KMS-11 (cell line): ENCODE measurements at regions not wholly inside any gene's neighbourhood (a gene's known extent, or its start where the extent isn't known, plus 50 kb on each side); places are given as distances from the start of the nearest gene placed in this dataset.

Source experiments
- H2AFZ ChIP-seq: fragments of 200-600 bp; sonication (generic); 2 replicates; pipeline ENCODE4 v1.6.1; 2016; ENCODE audit warnings: antibody characterized with exemption, mixed run types, low read depth
- H3K27ac ChIP-seq: fragments of 200-600 bp; sonication (generic); 2 replicates; pipeline ENCODE4 v1.6.1; 2016; ENCODE audit warnings: mild to moderate bottlenecking, mixed run types
- H3K27me3 ChIP-seq: fragments of 200-600 bp; sonication (generic); 2 replicates; pipeline ENCODE4 v1.6.1; 2017; ENCODE audit warnings: mild to moderate bottlenecking, low read depth, mixed run types, moderate library complexity; ENCODE audit not compliant: insufficient read depth
- H3K36me3 ChIP-seq: fragments of 200-600 bp; sonication (generic); 2 replicates; pipeline ENCODE4 v1.6.1; 2017; ENCODE audit warnings: mild to moderate bottlenecking, mixed run types; ENCODE audit not compliant: insufficient read depth
- H3K4me1 ChIP-seq: fragments of 200-600 bp; sonication (generic); 2 replicates; pipeline ENCODE4 v1.6.1; 2016; ENCODE audit warnings: mild to moderate bottlenecking, low read depth, mixed run types; ENCODE audit not compliant: poor library complexity, severe bottlenecking
- H3K4me2 ChIP-seq: fragments of 200-600 bp; sonication (generic); 2 replicates; pipeline ENCODE4 v1.7.0; 2016; ENCODE audit warnings: mild to moderate bottlenecking, mixed run types
- H3K4me3 ChIP-seq: fragments of 200-600 bp; sonication (generic); IDR thresholded peaks from 2 replicates; pipeline ENCODE4 v1.6.1; 2017; ENCODE audit warnings: low read depth, low read length, mixed read lengths; ENCODE audit not compliant: insufficient read depth
- H3K79me2 ChIP-seq: fragments of 200-600 bp; sonication (generic); 2 replicates; pipeline ENCODE4 v1.6.1; 2016; ENCODE audit warnings: low read depth, mixed run types; ENCODE audit not compliant: insufficient read depth
- H3K9ac ChIP-seq: fragments of 200-600 bp; sonication (generic); 2 replicates; pipeline ENCODE4 v1.6.1; 2016; ENCODE audit warnings: mild to moderate bottlenecking, mixed run types
- H4K20me1 ChIP-seq: fragments of 200-600 bp; sonication (generic); 2 replicates; pipeline ENCODE4 v1.6.1; 2016; ENCODE audit warnings: mild to moderate bottlenecking, mixed run types; ENCODE audit not compliant: insufficient read depth
- CTCF ChIP-seq: fragments of 200-600 bp; sonication (generic); conservative IDR thresholded peaks from 2 replicates; pipeline ENCODE4 v1.6.1; 2017; ENCODE audit warnings: low read depth, mild to moderate bottlenecking, antibody characterized with exemption, low read length, moderate library complexity, mixed read lengths

GRCh38 chr1:181160322-181160721, 71.8 kb downstream of the IER5 start:
- Histone ChIP-seq H2AFZ (no peak overlapping the region), H3K27ac (no peak overlapping the region), H3K27me3 (peaks cover 38% of the 10 kb centered on the region), H3K9ac (no peak overlapping the region), H3K4me2 (peak overlapping the region; percentile 47; the same call in 1 of the 2 replicates), H3K79me2 (no peaks in the 10 kb centered on the region), H3K36me3 (no peaks in the 10 kb centered on the region), H3K4me3 (no peak overlapping the region), H4K20me1 (no peaks in the 10 kb centered on the region), H3K4me1 (peaks cover 33% of the 10 kb centered on the region)
- no peak for TF ChIP-seq CTCF

DNA sequence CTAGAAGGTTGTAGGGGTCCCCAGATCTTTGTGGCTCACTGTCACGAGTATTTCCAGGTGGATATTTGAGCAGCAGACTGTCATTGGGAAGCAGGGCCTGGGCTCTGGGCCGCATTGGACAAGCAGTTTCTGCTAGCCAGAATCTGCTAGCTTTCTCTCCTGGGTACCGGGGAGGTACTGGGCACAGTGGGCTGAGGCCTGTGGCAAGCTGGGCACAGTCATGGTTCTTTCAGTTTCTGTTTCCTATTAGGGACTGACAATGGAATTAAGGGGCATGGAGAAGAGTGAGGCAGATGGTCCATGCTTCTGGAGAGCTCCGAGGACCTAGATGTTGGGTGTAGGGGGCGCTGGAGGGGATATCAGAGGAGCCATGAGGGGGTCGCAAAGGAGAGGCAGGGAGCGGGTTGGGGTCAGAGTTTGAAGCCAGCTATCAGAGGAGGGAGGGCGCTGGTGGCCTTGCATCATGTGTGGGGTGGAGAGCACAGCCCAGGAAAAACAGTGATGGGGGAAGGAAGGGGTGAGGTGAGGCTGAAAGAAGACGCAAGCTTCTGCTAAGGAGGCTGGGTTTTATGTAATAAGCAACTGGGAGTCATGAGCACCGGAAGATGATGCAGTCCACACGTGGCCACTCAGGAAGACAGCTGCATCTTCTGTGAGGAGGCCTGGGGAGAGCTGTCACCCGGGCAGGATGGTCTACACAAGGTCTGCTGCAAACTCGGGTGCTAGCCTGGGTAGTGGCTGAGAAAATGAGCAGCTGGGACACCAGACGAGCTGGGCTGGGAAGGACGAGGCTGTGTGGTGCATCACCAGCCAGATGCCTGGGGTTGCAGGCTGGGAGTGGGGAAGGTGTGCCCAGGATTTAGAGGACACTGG, 72.7 kb downstream of the IER5 start:
- Histone ChIP-seq H3K4me3 (no peak overlapping the region), H2AFZ (no peak overlapping the region), H3K4me2 (no peak overlapping the region), H3K27ac (no peak overlapping the region), H4K20me1 (no peaks in the 10 kb centered on the region), H3K36me3 (no peaks in the 10 kb centered on the region), H3K79me2 (no peaks in the 10 kb centered on the region), H3K9ac (no peak overlapping the region), H3K4me1 (peaks cover 32% of the 10 kb centered on the region), H3K27me3 (peaks cover 28% of the 10 kb centered on the region)
- no peak for TF ChIP-seq CTCF

GRCh38 chr1:181163662-181164061, 75.2 kb downstream of the IER5 start:
- no peak overlapping the region for H3K4me2 ChIP-seq
- no peak overlapping the region for H3K27ac ChIP-seq
- H3K27me3 ChIP-seq, result peaks cover 6% of the 10 kb centered on the region; the same call in 1 of the 2 replicates

More at GRCh38 chr1:181163662-181164061, 75.2 kb downstream of the IER5 start:
- TF ChIP-seq CTCF, result no peak
- no peaks in the 10 kb centered on the region for H3K36me3 ChIP-seq
- no peak overlapping the region for H3K4me3 ChIP-seq
- no peaks in the 10 kb centered on the region for H3K79me2 ChIP-seq
- H2AFZ ChIP-seq, result no peak overlapping the region
- H3K9ac ChIP-seq, result no peak overlapping the region
- H3K4me1 ChIP-seq, result peaks cover 21% of the 10 kb centered on the region
- H4K20me1 ChIP-seq, result no peaks in the 10 kb centered on the region
